Stimulated activated CD4-positive, alpha-beta T cell treated with anti-CD3 and anti-CD28 coated beads, Interleukin-2, amount 100 ng/mL, for 4 hours (primary cell): ENCODE measurements at regions not wholly inside any gene's neighbourhood (a gene's known extent, or its start where the extent isn't known, plus 50 kb on each side); places are given as distances from the start of the nearest gene placed in this dataset.
"Not testable (repeated sequence)": the region's sequence is repeated elsewhere in the genome, so short reads cannot be mapped to it uniquely, and the experiment has no call there.

ENCODE experiments used
- DNase-seq: peaks from one replicate; pipeline ENCODE4 v3.0.0-alpha.2; 2020; ENCODE audit warnings: low read depth

DNA sequence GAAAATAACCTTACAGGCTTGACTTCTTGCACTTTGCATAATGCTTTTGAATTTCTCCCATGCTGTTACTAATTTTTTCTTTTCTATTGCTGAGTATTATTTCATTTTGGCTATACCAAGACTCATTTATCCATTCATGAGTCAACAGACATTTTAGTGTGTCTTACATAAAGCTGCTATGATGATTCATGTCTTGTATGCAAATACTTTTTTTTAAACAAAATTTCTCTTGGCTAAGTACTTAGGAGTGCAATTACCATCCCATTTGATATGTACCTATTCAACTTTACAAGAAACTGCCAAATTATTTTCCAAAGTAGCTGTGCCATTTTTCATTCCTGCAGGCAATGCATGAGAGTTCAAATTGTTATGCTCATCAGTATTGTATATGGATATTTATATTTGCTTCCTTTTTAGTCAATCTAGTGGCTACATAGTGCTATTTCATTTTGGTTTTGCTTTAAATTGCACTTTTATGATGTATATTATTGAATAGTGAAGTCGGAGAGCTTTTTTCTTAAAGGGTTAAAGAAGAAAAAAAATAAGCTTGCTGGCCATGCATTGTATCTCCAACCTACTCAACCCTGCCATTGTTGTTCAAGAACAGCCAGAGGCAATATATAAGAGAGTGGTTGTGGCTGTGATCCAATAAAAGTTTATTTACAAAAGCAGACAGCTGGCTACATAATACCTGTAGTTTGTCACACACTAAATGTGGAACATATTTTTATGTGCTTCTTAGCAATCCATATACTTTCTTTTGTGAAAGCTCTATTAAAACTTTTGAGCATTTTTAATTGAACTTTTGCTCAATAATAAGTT, 862.8 kb downstream of the KCNT2 start:
- DNase-seq: no peak

DNA sequence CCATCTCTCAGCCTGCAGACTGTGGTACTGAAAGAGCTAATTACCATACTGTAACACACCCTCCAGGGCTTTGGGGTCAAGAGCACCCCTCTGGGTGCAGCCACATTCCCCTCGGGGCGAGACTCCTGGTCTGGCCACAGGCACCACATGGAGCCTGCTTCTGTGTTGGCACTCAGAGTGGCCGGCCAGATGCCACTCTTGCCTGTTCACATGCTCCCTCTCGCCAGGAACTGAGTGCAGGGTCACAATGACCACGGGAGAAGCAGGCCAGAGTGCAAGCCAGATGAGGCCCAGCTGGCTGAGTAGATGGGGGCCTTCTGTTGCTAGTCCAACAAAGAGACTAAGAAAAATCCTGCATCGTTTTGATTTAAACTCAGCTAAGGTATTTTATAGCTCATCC, 864.0 kb downstream of the KCNT2 start:
- DNase-seq: no peak

DNA sequence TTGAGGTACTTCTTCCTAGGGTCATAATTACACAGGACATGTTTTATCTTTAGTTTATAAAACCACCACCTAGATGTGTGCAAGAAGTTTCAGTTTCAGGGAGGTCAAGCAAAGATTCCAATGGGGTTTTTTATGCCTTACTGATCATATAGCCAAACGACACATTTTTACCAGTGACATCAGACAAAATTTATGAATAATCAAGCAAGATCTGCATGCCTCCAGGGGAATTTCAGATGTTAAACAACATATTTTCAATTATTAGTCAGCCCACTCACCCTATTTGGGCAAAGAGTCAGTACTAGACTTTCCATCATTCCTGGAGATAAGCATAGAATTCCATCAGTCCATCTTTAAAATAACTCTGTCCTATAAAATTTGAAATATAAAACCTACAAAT, 867.4 kb downstream of the KCNT2 start:
- no peak for DNase-seq

DNA sequence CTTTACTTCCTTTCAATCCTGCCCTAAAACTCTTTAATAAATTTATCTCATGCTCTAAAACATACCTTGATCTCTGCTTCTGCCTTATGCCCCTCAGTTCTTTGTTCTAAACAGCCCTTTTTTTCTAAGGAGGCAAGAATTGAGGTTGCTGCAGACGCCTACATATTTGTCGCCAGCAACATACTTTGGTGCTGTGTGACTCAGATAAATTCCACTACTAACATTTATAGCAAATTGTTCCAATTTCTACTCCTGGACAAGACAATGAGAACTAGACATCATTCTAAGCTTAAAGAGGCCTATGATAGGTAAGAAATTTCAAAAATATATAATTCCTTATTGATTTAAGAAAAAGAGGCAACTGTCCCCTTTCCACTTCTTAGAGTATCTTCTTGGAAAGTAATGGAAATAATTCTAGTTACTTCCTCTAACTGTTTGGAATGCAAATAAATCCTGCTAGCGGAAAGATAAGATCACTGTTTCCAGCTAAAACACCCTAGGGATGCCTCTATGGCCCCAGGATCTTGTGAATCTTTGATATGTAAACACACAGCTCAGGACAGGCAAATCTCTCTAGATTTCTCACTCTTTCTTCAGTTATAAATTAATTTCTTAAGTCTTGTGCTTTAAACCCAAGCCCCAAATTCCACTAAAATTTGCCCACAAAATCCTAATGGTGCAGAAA, 869.1 kb downstream of the KCNT2 start:
- no peak for DNase-seq

DNA sequence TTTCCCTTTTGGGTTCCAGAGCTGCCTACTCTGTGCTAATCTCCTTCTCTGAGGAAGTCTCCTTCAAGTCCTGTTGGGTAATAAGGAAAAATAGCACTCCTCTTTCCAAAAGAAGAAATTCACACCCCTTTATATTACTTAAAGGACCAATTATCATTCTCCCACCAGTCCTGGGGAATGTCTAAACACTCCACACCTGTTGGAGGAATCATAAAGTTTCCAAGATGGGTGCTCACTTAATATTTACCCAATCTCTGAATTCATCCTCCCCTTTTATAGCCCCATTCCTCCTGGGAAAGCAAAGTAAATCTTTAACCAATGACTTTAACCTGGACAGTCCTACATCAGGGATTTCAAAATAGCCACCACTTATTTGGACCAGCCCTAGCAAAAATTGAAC, 873.1 kb downstream of the KCNT2 start:
- no peak for DNase-seq

DNA sequence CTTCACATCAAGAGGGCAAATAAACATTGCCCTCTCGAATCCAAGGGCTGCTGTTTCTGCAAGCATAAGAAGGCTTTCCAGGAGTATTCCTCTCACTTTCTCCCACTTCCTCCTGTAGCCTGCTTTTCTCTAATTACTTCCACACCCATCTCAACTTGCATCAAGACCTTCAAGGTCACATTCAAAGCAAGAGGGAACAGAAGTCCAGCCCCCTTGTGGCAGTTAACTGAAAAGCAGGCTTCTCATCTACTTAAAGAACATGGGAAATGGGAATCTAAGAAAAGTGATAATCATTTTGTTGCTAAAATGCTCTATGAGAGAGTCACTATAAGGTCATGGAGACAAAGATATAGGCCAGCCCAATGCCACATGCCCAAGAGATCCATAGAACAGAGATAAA, 874.4 kb downstream of the KCNT2 start:
- DNase-seq: no peak

DNA sequence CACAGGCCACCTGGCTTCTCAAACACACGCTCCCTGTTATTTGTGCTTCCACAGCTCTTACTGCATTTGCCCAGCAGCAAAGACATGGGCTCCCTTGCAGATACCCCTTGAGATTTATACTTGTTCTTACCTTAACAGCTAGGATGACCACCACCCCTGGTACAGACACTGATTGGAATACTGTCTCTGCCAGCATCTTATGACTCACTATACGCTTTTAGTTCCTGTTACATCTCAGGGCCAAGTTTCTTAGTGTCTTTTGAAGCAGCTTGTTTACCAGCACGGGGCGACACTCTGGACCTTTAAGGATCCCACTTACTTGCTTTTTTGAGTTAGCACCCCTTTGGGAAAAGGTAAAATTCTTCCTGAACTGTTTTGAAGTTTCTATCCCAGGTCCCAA, 874.8 kb downstream of the KCNT2 start:
- DNase-seq: no peak

DNA sequence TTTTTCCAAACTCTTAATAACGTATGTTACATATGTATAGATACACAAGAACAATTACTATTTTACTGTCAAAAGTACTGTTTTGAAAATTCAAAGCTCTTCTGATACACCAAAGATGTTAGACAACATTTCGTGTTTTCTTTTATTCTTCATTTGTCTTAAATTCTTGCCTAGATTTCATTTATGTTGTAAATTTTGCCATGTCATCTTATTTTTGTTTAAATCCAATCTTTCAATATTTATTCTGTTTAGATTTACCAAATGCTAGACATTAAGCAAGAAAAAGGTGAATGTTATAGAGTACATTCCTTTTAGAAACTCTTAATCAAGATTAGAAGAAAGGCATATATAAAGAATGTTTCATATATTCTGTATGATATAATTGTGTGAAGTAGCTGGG, 876.9 kb downstream of the KCNT2 start:
- DNase-seq: no peak

DNA sequence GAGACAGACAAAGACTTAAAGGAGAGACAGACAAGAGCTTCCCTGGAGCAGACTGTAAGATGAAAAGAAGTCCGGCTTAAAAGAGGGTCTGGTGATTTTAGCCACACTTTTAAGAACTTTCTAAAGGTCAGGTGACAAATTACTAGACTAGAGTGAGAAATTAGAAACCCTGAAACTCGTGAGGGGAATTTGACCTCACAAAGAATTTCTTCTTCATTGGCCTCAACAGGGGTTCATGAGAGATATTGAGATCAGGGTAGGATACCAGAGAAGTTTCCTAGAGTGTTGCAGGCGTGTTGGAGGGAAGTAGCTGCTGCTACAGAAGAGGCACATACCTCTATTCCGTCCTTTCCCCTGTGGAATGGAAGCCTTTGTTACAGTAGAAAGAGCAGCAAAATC, 884.4 kb downstream of the KCNT2 start:
- DNase-seq: no peak

DNA sequence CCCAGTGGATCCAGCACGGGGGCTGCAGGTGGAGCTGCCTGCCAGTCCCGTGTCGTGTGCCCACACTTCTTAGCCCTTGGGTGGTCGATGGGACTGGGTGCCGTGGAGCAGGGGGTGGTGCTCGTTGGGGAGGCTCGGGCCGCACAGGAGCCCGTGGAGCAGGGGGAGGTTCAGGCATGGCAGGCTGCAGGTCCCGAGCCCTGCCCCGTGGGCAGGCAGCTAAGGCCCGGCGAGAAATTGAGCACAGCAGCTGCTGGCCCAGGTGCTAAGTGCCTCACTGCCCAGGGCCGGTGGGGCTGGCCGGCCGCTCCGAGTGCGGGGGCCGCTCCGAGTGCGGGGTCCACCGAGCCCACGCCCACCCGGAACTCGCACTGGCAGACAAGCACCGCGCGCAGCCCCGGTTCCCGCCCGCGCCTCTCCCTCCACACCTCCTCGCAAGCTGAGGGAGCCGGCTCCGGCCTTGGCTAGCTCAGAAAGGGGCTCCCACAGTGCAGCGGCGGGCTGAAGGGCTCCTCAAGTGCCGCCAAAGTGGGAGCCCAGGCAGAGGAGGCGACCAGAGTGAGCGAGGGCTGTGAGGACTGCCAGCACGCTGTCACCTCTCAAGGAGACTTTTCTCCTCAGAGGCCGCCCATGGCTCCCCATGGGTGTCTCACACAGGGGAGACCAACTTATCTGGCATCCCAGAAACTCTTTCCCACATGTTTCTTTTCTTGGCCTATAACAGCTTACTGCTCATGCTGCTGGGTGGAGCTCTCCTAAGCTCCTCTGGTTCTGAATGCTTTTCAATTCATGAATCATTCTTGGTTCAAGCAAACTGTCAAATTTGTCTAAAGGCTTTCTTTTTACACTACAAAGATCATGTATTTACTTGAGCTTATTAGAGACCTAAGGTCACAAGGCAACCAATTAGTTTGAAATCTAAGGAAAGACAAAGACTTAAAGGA, 885.1 kb downstream of the KCNT2 start:
- DNase-seq: not testable (repeated sequence)

DNA sequence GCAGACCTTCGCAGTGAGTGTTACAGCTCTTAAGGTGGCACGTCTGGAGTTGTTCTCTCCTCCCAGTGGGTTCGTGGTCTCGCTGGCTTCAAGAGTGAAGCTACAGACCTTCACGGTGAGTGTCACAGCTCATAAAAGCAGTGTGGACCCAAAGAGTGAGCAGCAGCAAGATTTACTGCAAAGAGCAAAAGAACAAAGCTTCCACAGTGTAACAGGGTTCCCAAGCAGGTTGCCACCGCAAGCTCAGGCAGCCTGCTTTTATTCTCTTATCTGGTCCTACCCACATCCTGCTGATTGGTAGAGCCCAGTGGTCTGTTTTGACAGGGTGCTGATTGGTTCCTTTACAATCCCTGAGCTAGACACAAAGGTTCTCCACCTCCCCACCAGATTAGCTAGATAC, 886.1 kb downstream of the KCNT2 start:
- not testable (repeated sequence) for DNase-seq

DNA sequence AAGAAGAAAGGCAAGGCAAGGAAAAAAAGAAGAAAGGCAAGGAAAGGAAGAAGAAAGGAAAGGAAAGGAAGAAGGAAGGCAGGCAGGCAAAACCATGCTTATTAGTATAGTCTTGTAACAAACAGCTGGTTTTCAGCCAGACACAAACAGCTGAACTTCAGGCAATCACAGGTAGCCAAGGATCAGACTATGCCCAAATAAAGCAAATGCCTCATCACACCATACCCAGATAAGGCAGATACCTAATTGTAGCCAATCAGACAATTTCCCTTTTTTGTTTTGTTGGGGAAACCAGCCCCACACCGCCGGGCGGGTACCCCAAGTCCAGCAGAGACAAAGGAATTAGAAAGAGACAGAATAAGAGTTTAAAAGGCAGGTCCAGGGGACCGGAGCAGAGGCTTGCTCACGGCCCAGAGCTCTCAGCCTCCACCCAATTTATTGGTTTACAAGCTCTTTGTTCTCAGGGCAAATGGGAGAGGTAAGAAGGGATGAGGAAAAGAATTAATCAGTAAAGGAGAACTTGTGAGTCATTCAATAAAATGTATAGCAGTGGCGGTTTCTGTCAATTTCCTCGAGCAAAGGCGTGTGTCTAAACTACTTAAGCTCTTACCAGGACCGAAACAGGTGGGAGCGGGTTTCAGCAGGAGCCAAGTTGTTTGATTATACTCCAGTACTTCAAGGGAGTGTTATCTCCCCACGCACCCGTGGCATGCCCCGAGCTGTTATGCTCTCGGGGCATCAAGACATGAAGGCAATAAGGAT, 886.8 kb downstream of the KCNT2 start:
- no peak for DNase-seq

DNA sequence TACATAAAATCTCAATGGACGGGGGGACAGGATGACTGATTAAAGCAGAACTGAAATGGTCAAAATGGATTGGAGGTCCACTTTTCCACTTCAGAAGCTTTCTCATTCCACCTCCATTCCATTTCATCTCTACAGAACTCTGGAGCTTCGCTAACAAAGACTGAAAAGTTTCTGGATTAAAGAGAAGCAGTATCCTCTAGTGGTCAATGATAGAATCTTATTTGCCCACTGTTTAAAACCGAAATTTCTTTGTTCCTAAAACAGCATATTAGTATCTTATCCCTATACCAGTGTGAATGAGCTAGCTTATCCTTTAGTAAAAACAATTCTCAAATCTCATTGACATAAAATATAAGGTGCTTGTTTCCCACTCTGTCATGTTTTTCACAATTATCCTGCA, 890.6 kb downstream of the KCNT2 start:
- no peak for DNase-seq

DNA sequence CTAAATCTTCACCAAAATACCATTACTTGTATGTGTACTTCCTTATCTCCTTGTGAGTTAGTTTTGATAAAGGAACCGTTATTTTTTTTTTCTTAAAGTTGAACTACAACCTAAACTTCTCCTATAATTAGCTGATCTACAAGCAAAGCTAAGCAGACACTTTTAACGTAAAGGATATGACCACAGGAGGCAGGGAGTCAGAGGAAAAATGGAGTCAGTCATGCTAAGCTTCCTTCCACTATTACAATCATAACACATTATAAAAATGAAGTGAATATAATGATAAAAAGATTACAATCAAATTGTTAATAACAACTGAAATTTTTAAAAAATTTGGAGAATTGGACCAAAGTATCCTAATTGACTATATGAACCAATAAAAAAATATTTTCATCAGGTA, 892.6 kb downstream of the KCNT2 start:
- DNase-seq: no peak

DNA sequence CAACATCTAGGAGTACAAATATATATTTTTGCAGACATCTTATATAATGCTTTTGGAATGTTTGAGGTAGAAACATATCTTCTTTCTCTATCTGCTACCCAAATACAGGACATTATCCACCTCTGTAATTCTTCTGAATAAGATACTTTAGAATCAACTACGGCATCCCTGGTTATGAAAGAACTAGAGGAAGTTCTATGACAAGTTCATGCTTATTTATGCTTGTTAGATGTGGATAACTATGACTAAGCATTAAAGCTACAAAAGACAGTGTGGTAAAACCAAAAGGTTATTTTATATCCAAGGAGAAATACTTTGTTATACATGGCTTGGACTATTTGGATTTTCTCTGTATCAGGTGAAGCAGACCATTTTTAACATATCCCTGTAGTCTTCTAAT, 894.0 kb downstream of the KCNT2 start:
- no peak for DNase-seq

DNA sequence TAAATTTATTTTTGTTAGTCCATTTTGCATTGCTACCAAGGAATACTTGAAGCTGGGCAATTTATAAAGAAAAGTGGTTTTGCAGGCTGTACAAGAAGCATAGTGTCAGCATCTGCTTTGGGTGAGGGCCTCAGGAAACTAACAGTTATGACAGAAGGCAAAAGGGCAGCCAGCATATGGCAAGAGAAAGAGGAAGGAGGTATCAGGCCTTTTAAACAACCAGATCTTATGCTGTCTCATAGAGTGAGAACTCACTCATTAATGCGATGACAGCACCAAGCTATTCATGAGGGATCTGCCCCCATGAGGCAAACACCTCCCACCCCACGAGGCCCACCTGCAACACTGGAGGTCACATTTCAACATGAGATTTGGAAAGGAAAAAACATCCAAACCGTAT, 898.4 kb downstream of the KCNT2 start:
- DNase-seq: no peak

DNA sequence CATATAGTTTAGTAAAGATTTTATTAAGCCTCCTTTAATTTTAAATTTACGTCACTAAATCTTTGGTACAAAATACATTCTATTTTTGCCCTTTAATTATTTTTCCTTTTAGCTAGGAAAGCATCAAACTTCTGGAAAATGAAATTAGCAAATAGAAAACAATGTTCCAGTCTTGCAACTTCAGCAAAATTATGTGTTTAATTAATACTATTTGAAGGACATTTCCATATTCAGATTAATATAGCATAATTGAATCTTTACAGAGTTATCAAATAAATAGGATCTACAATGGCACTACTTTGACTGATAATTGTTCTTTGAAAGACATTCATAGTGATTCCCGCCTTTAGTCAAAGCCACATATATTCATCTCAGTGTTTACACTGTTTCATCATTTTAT, 904.2 kb downstream of the KCNT2 start:
- DNase-seq: no peak

DNA sequence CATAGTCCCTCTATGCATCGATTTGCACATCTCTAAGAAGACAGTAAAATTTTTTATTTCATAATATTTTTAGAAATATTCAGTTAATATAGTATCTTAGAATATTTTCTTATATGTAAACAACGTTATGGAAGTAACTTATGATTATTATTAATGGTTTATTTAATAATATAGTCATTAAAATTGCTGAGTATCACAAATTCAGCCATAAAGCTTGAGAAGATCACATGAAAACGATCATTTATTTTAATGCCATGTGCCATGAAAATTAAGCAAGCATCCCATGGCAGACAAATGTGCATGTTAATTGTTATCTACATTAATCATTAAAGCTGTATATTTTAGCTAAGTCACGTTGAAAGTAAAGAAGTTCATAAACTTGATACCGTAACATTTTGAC, 907.1 kb downstream of the KCNT2 start:
- no peak for DNase-seq

DNA sequence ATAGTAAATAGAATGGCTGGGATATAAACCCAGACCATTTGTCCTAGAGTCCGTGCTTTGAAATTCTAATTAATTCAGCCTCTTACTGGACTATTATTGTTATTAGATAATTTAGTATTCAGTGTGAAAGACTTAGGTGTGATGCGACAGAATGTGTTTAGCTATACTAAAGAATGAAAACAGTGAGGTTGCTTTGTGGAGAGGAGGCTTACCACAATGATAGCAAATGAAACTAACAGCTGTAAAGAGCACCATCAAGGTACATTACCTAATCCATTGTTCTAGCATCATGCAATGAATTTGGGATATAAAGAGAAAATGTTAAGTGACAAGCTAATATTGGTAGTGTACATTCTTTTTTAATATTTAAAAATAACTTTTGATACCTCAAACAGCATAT, 911.1 kb downstream of the KCNT2 start:
- no peak for DNase-seq

DNA sequence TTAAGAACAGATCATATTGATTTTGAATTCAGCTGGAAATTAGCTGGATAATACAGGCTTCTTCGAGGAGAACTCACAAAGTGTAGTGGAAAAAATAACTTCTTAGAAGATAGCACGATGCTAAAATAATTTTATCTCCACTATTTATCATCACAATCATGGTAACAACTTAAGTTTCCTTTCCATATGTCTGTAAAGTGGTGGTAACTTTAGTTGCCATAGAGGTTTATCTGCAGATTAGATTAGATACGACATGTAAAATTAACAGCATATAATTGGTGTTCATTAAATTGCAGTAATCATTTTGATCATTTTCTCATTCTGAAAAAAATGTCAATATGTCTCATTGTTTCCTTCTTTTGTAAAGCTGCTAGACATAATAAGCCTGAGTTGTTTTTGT, 921.5 kb downstream of the KCNT2 start:
- DNase-seq: no peak

DNA sequence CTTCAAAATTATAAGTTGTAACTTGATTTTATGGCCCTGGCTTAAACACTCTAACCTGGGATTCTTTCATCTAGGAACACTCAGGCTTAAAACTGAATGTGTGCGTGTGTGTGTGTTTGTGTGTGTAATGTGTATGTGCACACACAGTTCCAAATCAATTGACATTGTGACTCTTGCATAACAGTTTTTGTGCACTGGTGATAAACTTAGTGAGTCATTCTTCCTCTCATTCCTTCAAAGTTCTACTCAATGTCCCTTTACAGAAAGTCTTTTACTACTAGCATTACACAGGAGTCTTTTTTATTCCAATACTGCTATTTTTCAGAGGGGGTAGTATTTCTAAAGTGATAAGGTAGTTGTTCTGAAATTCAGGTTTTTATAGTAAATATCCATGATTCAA, 943.6 kb downstream of the KCNT2 start:
- DNase-seq: no peak
